RPMI7951 (cell line): ENCODE measurements at regions not wholly inside any gene's neighbourhood (a gene's known extent, or its start where the extent isn't known, plus 50 kb on each side); places are given as distances from the start of the nearest gene placed in this dataset.
"Not testable (repeated sequence)": the region's sequence is repeated elsewhere in the genome, so short reads cannot be mapped to it uniquely, and the experiment has no call there.

Experiments
- DNase-seq: peaks from one replicate; pipeline ENCODE4 v3.0.0-alpha.2; 2012; ENCODE audit warnings: low read depth

GRCh38 chr13:78540058-78540457, 63.3 kb downstream of the POU4F1 start:
- no peak for DNase-seq

- not testable (repeated sequence) for DNase-seq
Observed at GRCh38 chr13:78526044-78526443, 77.3 kb downstream of the POU4F1 start.

GRCh38 chr13:78524936-78525335, 78.4 kb downstream of the POU4F1 start:
- no peak for DNase-seq

GRCh38 chr13:78521091-78521490, 82.3 kb downstream of the POU4F1 start:
- no peak for DNase-seq

GRCh38 chr13:78520425-78520824, 82.9 kb downstream of the POU4F1 start:
- no peak for DNase-seq

- DNase-seq = not testable (repeated sequence)
Observed at GRCh38 chr13:78518482-78518881, 84.9 kb downstream of the POU4F1 start.

DNA sequence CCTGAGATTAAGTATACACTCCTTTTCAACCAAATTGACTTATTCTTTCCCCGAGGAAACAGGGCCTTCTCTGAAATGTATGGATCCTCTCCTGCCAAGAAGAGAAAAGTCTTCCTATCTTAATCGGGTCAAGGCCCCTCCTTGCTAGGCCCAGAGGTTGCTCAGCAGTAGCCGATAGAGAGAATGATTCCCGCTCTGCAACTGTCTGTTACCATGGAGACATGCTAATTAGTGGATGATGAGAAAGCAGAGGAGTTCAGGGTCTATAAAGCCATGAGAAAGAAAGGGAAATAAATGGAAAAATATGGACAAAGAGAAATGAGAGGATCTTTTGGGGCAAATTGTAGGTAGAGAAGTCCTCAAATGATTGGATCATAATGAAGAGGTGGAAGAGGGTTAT, 103.5 kb downstream of the POU4F1 start:
- DNase-seq = no peak

GRCh38 chr13:78497702-78498355, 105.5 kb downstream of the POU4F1 start:
- no peak for DNase-seq

- no peak for DNase-seq
Observed at GRCh38 chr13:78491978-78492377, 111.4 kb downstream of the POU4F1 start.

GRCh38 chr13:78490225-78490624, 113.1 kb downstream of the POU4F1 start:
- DNase-seq = not testable (repeated sequence)

DNA sequence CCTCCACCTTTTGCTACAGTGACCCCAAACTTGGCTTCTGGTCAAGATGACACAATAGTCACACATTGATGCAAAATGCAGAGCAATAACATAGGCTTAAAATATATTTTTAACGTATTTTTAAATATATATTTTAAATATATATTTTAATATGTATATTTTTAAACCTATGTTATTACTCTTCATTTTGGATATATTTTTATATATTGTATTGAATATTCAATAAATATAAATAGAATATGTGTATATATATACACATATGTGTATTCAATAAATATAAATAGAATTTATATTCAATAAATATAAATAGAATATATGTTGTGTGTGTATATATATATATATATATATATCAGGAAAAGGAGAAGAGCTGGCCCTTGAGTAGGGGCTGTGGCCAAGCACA, 115.6 kb downstream of the POU4F1 start:
- DNase-seq = no peak

GRCh38 chr13:78485803-78486202, 117.5 kb downstream of the POU4F1 start:
- DNase-seq = no peak

- no peak for DNase-seq
Observed at GRCh38 chr13:78478183-78478582, 125.2 kb downstream of the POU4F1 start.

GRCh38 chr13:78476910-78477309, 126.4 kb downstream of the POU4F1 start:
- DNase-seq = no peak

DNA sequence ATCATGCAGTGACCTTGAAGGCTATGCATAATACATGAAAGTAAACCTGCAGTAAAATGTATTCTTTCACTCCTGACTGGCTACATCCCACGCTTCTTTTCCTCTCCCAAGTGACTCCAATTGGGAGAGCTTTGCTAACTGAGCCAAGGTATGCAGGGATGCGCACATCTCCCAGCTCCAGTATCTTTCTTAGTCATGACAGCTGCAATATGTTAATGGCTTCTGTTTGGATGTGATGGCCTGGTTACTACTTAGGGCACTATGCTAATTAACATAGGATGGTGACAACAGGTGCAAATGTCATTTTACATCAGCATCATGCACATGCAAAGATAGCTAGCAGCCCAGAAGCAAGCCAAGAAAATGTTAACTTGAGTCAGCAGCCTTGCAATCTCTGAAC, 134.7 kb downstream of the POU4F1 start:
- DNase-seq = no peak

DNA sequence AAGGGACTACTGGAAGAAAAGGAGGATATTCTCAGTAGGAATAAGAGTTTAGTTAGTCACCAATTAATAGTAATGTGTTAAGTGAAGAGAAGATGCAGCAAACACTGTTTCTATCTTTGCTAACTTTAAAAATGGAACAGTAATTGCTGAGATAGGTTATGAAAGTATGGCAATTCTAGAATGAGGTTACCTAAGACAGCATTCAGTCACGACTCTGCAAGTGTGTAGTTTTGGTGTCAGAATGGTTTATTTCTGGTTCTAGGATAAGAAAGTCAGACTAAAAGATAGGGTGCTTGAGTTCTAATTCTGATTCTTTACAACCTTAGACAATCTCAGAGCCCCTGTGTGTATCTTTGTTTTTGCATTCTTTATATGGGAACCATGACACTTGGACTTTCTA, 138.1 kb downstream of the POU4F1 start:
- DNase-seq = no peak

DNA sequence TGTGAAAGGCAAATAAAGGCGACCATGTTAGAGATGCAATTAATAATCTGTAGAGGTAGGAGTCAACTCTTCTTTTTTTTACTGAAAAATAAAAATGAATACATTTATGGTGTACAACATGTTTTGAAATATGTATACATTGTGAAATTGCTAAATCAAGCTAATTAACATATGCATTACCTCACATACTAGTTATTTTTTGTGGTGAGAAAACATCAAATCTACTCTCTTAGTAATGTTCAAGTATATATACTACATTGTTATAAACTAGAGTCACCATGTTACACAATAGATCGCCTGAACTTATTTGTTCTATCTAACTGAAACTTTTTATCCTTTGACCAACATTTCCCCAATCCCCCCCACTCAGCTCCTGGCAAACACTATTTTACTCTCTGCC, 143.2 kb downstream of the POU4F1 start:
- no peak for DNase-seq

DNA sequence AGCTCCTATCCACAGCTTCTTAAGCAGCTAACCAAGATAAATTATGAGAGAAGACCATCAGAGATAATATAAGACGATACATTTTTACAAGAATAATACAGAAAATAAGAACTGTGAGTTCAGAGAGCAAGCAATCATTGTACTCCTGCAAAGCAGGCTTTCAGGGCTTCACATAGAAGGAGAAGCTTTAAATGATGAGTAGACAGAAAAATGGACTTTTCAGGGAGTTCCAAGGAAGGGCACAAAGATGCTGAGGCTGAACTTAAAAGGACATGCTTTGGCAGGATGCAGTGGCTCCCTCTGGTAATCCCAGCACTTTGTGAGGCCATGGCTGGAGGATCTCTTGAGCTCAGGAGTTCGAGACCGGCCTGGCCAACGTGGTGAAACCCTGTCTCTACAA, 159.5 kb downstream of the POU4F1 start:
- DNase-seq = no peak

DNA sequence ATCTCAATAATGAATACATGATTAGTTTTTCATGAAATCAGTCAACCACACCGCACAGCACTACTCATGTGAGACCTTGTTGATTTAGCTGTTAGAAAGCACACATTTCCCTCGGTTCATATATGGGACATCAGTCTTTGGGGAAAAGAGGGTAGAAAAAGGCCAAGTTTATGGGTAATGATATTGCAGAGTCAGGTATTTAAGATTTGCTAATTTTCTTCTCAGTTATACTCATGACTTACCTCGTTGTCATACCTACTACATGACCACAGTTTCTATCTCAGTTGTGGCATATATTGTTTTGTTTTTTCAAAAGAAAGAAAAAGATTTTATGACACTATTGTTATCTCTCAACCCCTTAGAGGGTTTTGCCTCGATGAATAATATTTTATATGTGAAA, 165.6 kb downstream of the POU4F1 start:
- DNase-seq = no peak

DNA sequence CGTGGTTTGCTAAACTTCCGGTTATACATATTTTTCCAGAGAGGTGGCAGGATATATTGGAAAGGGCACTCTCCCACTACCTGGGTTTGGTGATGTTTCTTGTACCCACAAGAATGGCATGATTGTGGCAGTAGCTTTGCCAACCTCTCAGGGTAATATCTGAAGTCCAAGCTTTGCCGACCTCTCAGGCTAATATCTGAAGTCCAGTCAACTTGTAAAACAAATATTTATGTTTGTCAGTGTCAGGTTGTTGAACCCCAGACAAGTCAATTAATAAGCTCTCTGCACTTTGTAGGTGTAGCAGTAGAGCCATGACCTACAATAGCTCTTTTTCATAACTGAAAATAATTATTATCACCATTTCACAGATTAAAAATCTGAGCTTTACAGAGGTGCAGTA, 167.0 kb downstream of the POU4F1 start:
- DNase-seq = no peak

- DNase-seq = no peak
Observed at GRCh38 chr13:78431328-78431727, 172.0 kb downstream of the POU4F1 start.

- no peak for DNase-seq
Observed at GRCh38 chr13:78430811-78431210, 172.5 kb downstream of the POU4F1 start.

GRCh38 chr13:78430166-78430791, 173.1 kb downstream of the POU4F1 start:
- no peak for DNase-seq

DNA sequence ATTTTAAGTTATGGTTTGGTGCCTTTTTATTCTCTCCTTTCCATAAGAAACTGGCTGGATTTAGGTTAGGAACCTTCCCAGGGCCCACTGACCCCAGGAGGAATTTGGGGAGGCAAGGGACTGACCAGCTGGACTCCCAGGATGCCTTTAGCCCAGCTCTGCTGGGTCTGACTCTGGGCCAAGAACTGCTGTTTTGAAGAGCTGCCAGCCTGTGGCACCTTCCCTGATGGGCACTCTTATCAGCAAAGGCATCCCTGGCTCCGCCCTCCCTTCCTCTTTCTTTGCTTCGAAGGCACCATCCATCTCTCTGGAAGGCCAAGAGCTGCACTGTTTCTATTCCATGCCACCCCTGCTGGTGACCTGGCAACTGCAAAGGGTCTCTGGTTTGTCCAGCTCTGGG, 174.7 kb downstream of the POU4F1 start:
- DNase-seq = no peak
